ENCODE measurements at regions not wholly inside any gene's neighbourhood (a gene's known extent, or its start where the extent isn't known, plus 50 kb on each side); places are given as distances from the start of the nearest gene placed in this dataset.

- no peak for TF ChIP-seq EZH2 (IDR thresholded peaks at IDR 0.05; ENCODE audit: borderline replicate concordance, low read length)
- TF ChIP-seq CTCF (IDR thresholded peaks at IDR 0.05; ENCODE audit: low read length) = no peak
Measured at GRCh38 chr16:73142053-73142854, 94.3 kb upstream of the ZFHX3 start.
